GM21786 (cell line): ENCODE measurements at regions not wholly inside any gene's neighbourhood (a gene's known extent, or its start where the extent isn't known, plus 50 kb on each side); places are given as distances from the start of the nearest gene placed in this dataset.
"Not testable (repeated sequence)": the region's sequence is repeated elsewhere in the genome, so short reads cannot be mapped to it uniquely, and the experiment has no call there.

Source experiments
- ATAC-seq: cut with Tn5 transposase; IDR thresholded peaks from one replicate; pipeline ENCODE4 v1.9.1; 2021; ENCODE audit not compliant: unreplicated experiment

DNA sequence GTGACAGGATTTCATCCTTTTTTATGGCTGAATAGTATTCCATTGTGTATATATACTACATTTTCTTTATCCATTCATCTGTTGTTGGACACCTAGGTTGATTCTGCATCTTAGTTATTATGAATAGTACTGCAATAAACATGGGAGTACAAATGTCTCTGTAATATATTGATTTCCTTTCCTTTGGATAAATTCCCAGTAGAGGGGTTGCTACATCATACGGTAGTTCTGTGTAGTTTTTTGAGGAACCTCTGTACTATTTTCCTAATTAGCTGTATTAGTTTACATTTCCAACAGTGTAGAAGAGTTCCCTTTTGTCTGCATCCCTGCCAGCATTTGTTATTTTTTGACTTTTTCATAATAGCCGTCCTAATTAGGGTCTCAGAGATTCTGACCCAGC is 201.3 kb downstream of the GIPC2 start:
- ATAC-seq: no peak

DNA sequence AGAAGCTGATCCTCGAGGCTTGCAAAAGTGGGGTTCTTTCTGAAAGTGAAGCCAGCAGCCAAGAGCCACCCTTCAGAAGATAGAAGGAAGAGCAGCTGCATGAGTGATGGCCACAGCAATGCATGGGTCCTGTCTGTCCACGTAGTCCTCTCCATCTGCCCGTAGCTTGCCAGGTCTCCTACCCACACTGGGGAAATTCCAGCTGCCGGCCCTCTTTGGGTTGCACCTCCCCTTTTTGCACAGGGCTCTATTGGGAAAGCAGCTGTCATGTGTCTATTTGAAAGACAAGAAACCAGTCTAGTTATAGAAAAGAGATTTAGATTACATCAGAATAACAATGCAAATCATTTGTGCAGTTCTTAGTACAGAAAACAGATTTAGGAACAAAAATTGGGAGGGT is 204.4 kb downstream of the GIPC2 start:
- no peak for ATAC-seq

DNA sequence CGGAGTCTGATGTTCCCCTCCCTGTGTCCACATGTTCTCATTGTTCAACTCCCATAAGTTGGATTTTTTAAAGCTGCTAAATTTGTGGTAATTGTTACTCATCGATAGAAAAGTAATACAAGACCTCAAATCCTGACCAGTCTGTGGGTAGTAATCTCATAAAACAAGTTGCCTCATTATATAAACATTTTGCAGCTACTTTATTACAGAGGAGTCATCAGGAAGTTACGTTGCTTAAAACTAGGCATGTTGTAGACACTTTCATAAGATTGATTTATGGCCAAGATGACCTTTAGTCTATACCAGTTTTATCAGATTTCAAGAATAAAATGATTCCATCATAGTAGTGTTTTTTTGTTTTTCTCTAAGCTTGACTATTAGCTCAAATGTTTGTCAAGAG is 208.8 kb downstream of the GIPC2 start:
- ATAC-seq: no peak

- no peak for ATAC-seq
Observed at GRCh38 chr1:78255383-78255782, 209.6 kb downstream of the GIPC2 start.

DNA sequence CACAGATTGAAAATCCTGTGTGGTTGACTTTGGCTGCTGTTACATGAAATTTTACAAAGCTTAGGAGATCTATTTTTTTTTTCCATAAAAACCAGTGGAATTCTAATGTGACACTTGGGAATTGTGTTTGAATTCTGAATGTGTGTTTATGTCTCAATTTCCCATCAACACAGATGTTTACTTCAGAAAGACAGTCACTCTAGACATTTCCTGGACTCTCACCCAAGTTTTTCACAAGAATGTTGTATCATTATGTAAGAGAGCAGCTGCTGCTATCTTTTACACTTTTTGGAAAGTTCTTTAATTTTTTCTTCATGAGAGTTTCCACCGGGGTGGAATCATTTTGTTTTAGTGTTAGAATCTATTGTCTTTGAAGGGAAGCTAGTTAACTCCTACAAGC is 210.1 kb downstream of the GIPC2 start:
- no peak for ATAC-seq

DNA sequence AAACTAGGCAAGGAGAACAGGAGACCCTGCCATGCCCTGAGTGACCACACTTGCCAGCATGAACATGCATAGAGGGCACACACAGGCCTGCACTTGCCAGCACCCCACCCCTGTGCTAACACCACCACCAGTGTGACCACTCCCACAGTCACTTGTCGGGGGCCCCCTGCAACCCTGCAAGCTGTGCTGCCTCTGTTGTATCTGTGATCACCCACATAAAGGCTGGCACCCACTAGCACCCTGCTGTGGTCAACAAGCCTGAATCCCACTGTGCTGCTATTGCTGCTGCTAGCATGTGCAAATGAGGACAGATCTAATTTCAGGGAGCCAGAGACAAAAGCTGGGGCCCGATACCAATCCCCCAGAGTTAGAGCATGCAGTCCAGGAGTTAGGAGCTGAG is 217.7 kb downstream of the GIPC2 start:
- no peak for ATAC-seq

DNA sequence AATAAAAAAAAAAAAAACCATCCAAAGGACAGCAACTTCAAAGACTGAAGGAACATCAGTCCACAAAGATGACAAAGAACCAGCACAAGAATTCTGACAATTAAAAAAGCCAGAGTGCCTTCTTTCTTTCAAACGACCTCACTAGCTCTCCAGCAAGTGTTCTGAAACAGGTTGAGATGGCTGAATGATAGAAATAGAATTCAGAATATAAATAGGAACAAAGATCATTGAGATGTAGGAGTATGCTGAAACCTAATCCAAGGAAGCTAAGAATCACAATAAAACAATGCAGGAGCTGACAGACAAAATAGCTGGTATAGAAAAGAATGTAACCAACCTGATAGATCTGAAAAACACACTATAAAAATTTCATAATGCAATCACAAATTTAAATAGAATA is 218.2 kb downstream of the GIPC2 start:
- ATAC-seq: no peak

DNA sequence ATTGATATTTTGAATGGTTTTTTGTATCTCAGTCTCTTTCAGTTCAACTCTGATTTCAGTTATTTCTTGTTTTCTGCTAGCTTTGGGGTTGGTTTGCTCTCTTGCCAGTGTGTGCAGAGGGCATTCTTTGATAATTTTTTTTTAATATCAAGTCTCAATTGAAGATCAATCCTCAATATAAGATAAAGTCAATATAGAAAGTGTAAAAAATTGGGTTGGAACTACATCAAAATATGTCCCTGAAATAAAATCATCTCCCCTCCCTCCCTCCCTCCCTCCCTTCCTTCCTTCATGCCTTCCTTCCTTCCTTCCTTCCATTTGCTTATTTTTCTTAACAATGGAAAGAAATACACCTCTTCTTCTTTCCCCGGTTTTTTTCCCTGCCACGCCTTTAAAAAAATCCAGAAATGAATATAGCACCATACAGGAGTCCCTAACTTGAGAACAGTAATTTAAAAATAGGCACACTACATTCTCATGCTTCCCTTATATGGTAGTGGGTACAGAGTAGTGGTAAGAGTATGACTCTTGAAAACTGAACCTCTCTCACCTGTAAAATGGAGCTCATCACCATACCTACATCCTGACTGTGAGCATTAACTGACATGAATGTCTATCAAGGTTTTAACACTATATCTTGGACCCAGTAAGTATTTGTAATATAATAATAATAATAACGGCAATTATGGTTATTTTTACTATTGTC is 221.9 kb downstream of the GIPC2 start:
- ATAC-seq: no peak

DNA sequence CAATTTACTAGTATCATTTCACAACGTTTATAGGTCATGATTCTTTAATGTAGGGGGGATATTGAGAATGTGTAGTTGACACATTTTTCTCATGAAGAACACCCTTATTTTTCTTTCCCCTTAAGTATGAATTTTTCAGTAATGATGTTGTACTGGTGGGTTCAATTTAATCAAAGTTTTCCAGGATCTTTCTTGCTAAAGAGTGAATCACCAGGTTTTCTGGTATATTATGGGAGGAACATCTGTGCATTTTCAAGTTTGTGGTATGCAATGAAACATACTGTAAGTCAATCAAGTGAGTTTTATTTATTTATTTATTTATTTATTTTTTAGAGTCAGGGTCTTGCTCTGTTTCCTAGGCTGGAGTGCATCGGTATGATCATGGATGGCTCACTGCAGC is 221.2 kb upstream of the PTGFR start:
- no peak for ATAC-seq

DNA sequence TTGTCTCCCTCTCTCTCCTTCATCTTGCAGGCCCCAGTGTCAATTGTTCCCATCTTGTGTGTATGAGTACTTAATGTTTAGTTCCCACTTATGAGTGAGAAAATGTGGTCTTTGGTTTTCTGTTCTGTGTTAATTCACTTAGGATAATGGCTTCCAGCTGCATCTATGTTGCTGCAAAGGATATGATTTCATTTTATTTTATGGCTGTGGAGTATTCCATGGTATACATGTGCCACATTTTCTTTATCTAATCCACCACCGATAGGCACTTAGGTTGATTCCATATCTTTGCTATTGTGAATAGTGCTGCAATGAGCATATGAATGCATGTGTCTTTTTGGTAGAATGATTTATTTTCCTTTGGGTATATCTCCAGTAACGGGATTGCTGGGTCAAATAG is 219.4 kb upstream of the PTGFR start:
- not testable (repeated sequence) for ATAC-seq

- ATAC-seq: no peak
Observed at GRCh38 chr1:78274814-78275213, 216.0 kb upstream of the PTGFR start.

DNA sequence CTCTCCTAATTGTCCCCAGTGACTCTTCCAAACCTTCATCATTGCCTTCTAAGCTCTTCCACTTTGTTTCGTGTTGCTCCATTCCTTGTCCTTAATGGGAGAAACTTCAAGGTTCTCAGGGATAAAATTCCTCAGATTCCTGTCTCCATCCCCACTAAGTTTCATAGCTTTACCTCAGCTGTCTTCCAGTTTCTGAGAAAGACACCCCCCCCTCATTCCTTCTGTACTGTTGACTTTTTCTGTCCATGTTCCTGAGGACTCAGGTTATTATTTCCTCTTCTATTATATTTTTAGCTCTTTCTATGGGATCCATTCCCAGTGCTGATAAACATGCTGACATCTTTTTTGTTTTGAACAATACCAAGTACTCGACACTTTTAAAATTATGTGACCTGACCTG is 215.3 kb upstream of the PTGFR start:
- ATAC-seq: no peak

- ATAC-seq: no peak
Observed at GRCh38 chr1:78275906-78276685, 214.7 kb upstream of the PTGFR start.

DNA sequence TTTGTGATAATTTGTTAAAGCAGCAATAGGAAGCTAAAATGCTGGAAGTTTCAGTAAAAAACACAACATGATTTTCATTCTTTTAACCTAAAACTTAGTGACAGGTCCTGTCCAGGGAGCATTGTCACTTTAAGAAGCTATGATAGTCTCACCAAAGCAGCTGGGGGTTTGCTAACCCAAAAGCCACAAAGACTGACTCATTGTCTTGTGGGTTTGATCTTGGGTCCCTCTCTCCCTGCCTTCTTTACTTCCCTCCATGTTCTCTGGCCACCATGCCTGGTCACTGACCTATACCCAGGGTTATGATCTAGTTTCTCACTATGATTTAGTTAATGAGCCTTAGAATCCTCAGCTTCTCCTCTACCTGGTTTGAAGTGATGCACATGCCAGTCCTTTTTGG is 213.5 kb upstream of the PTGFR start:
- peak; percentile 80 for ATAC-seq

- no peak for ATAC-seq
Observed at GRCh38 chr1:78279051-78279450, 211.7 kb upstream of the PTGFR start.

DNA sequence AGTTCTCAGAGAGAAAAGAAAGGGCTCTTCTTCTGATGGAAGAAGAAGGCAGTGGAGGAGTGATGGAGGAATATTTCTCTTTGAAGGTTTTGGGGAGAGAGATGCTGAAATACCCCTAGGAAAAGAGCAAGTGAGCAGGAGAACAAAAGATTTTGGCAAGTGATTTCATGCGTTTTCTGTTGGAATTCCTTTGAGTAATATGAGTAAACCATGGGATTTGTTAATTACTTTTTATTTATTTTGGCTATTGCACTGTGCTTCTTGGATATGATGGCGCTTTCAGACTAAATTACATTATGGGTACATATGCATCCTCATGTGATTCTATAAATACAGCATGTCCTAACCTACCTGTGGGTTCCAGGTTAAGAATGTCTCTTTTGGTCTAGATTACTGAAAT is 210.1 kb upstream of the PTGFR start:
- no peak for ATAC-seq

DNA sequence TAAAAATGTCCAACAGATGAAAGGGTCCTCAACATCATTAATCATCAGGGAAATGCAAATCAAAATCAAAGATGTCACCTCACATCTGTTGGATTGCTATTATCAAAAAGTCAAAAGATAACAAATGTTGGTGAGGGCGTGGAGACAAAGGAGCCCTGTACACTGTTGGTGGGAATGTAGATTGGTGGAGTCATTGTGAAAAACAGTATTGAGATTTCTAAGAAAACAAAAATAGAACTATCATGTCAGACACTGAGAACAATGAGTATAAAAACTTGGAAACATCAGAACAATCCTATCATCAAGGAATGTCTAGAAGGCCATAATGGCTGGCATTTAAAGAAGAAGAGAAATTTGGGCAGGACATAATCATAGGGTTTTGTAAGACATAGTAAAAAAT is 209.2 kb upstream of the PTGFR start:
- no peak for ATAC-seq

GRCh38 chr1:78283691-78284090 is 207.1 kb upstream of the PTGFR start:
- ATAC-seq: no peak

- no peak for ATAC-seq
Observed at GRCh38 chr1:78284354-78284753, 206.4 kb upstream of the PTGFR start.

GRCh38 chr1:78286686-78287085 is 204.1 kb upstream of the PTGFR start:
- no peak for ATAC-seq

GRCh38 chr1:78289603-78290002 is 201.2 kb upstream of the PTGFR start:
- ATAC-seq: no peak

- ATAC-seq: no peak
Observed at GRCh38 chr1:78291418-78291817, 199.4 kb upstream of the PTGFR start.

- ATAC-seq: no peak
Observed at GRCh38 chr1:78291872-78292271, 198.9 kb upstream of the PTGFR start.
